NCI-H1105 (cell line): ENCODE measurements at regions not wholly inside any gene's neighbourhood (a gene's known extent, or its start where the extent isn't known, plus 50 kb on each side); places are given as distances from the start of the nearest gene placed in this dataset.
"Not testable (repeated sequence)": the region's sequence is repeated elsewhere in the genome, so short reads cannot be mapped to it uniquely, and the experiment has no call there.

ENCODE experiments used
- DNase-seq: peaks from one replicate; lab custom pipeline; 2025; lab: John Stamatoyannopoulos, UW

DNA sequence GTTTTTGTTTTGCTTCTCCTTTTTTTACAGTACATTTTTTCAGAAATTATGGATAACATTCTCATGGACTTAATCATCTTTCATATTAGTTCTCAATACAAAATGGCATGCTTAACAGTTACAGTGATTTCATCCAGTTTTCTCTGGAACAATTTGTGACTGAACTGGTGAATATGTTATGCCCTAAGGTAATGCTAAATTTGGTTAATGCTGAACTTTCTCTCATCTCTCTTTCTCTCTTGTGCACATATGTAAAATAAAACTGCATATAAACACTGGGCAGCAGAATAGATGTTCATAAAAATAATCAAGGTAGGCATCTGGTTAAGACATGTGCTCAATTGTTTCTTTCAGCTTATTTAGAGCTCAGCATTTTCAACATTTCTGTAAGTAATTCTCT is 196.3 kb upstream of the TMEFF2 start:
- DNase-seq: no peak

DNA sequence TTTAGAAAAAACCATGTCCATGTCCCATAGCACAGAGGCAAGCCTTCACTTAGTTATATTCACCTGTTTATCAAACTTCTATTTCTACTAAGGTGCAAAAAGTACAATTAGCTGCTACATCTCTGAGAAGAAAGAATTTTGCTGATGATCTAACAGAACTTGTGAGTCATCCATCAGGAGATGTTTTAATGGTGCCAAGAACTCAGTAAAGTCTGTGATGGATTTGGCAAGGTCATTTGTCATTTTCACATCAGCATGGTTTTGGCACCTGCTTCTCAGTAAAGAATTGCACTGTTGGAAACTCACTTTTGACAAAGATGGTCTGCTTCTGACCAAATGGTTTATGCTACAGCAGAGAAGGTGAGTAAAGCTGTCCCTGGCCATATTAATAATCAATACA is 195.7 kb upstream of the TMEFF2 start:
- DNase-seq: no peak

DNA sequence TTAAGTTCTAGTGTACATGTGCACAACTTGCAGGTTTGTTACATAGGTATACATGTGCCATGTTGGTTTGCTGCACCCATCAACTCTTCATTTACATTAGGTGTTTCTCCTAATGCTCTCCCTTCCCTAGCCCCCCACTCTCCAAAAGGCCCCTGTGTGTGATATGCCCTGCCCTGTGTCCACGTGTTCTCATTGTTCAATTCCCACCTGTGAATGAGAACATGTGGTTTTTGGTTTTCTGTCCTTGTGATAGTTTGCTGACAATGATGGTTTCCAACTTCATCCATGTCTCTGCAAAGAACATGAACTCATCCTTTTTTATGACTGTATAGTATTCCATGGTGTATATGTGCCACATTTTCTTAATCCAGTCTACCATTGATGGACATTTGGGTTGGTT is 189.5 kb upstream of the TMEFF2 start:
- not testable (repeated sequence) for DNase-seq

DNA sequence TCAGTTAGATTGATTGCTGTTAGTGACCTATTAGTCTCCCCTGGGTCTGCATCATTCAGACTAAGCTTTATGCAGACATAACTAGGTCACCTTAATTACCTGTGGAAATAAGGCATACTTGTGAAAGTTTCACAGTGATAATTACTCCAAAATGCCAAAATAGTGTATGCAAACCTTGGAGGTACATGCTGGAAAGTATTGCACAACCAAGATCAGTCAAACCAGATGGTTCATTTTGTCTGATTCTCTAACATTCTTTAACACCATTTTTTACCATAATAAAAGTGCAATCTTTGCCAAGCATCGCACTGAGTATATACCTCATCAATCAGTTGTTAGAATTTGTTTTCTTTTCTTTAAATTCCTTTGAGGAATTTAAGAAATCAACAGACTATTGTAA is 186.3 kb upstream of the TMEFF2 start:
- DNase-seq: no peak

DNA sequence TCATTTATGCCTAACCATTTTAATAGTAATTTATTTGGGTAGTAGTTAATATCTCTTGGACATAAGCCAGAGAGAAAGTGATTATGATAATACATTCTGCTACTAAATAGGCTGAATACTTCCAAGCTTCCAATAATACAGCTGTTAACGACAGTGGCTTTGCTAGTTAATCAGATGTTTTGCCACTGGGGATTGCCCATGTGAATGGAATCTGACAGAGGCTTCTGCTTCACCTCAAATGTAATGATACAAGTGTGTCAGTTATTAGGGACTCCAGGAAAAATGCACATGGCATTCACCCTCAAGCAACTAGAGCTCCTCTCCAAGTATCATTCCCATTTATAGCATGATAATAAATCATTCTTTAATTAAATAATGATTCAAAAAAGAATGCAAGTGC is 185.0 kb upstream of the TMEFF2 start:
- DNase-seq: peak; percentile 6

DNA sequence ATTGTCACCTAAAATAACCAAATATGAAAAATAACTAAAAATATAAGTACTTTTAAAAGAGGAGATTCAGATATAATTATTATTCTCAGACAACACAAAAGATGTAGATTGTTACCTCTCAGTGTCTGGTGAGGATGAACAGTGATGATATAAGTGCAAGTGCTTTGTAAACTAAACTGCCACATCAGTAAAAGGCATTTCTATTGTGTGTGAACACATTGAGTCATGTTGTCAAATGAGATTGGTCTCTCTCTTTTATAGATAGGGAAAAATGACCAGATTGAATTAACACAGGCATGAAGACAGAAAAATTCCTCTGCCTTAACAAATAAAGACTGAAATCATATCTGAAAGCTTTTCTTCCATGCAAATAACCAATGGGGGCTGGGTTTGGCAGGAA is 182.4 kb upstream of the TMEFF2 start:
- no peak for DNase-seq

DNA sequence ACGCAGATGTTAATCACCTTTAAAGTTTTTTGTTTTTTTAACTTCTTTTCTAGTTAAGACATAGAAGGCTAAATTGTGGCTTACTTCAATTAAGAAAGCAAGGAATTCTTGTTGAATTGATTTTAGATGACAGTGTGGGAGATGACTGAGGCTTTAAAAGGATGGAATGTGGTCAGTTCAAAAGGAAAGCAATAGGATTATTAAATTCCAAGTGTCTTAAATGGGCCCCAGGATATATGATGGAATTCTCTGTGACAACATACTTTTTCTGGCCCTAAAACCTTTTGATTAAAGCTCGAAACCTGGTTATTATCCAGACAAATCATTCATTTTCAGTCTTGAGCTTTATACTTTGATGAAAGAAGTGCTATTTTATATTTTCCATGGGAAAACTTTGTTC is 179.0 kb upstream of the TMEFF2 start:
- DNase-seq: no peak

DNA sequence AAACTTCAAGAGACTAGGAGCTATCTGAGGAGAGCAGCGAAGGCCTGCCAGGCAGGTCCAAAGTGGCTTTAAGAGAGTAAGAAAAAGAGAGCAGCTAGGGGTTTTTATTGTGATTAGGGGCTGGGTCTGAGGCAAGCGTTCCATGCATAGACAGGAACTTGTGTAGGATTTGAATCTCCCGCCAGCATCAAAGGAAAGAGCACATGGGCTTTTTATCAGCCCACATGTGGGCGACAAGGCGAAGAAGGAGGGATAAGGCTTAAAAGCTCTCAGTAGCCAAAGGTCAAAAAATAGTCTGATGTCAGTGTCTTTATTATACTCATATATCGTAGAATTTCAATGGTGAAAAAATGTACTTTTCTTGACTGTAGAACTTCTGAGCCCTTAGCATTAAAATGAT is 178.5 kb upstream of the TMEFF2 start:
- DNase-seq: no peak

DNA sequence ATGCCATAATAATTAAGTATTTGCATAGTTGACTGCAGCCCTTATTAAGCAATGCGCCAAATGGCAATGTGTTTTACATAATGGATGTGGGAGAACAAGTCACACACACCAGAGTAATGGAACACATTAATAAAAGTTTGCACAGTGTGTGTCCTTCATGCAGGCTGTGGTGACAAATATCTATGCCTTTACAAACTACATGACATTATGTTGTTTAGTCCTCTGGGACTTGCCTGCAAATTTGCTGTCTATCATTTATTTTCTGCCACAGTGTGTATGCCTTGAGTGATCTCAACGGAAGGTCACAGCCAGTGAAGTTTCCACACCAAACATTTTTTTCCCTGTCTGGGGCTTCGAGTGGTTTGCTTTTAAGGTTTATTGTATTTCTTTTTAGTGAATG is 175.2 kb upstream of the TMEFF2 start:
- DNase-seq: no peak

DNA sequence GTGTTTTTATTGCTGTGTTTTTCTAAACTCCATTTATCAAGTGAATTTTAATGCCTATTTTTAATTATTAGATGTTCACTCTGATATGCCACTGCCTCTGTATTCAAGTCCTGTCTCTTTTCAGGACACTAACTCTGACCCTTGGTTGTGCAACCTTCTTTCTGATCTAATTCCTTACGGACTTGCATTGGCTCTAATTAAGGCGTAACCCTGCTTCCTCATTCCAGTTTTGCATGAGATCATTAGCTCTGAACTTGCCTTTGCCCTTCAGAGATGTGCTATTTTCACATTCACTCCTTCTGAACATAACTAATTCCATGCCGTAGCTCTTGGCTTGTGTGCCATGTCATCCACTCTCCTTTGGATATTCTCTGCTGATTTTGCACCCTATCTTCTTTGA is 162.5 kb upstream of the TMEFF2 start:
- no peak for DNase-seq

DNA sequence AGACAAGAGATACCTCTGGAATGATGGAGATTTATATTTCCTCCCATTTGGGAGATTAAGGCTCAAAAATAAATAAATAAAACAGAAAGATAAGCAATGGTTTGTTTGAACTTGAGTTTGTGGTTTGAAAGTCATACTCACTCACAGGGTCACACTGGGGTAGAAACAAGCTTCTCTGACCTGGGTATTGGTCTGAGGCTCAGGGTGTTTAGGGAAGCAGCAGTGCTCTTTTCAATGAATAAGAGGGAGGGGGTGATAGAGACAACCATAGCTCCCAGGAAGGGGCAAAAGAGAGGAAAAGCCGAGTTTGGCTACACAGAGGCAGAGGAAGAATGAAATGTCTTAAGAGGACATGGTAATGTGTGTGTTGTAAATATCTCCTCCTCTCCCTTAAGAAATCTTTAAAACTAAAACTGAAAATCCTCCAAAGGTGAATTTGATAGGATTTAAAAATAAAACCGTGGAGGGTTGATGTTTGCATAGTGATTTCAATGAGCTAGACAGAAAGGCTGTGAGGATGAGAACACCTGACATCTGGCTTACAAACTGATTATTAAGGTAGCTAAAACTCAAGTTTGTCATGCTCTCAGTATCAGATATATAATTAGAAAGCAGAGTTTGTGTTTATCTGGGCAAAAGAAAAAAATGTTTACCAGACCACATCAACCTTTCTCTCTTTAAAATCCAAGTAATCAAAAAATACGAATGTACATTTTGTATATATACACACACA is 159.9 kb upstream of the TMEFF2 start:
- no peak for DNase-seq

DNA sequence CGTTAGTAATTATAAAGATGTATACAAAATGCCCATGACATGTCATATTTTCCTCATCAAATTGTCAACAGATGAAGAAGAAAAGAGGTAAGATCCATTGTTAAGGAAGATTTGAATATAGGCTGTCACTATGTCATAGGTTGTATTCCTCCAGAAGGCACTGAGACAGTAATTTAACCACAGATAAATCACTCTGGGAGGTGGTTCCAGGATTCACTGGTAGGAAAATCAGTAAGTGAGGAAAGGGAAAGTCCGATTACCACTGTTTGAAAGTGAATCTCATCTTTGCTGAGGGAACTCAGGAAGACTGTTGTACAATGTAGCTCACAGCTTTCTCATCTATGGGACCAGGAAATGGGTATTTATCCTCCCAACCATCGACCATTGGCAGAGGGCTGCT is 152.8 kb upstream of the TMEFF2 start:
- no peak for DNase-seq

DNA sequence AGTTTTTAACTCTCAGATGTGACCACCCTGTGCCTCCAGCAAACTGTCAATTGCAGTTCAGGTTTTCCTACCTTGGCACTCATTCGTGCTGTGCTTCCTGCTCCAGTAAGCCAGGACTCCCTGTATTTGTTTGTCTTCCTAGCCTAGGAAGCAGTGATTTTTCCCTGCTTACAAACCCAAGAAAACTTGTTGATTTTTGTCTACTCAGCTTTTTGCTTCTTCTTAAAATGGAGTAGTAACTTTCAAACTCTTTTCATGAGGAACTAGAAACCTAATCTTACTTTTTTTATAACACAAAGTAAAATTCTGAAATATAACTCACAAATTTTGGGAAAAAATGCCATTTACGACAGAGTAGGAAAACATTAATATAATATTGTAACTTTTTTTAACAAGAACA is 150.6 kb upstream of the TMEFF2 start:
- no peak for DNase-seq

DNA sequence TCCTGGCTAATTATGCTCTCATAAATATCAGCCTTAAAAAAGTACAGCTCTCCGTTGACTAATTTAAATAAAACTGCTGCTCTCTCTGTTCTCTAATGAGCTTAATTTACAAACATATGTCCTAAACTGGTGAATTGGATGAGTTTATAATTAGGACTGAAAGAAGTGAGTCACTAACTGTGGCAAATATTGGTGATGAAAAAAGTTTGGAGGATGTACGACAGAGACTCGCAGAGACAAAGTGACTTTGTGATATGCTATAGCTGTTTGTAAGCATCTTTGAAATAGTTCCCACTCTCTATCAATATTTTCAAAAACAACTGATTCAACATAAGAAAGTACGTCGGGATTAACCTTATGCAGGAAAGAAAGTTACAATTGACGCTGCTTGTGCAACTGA is 138.9 kb upstream of the TMEFF2 start:
- no peak for DNase-seq

DNA sequence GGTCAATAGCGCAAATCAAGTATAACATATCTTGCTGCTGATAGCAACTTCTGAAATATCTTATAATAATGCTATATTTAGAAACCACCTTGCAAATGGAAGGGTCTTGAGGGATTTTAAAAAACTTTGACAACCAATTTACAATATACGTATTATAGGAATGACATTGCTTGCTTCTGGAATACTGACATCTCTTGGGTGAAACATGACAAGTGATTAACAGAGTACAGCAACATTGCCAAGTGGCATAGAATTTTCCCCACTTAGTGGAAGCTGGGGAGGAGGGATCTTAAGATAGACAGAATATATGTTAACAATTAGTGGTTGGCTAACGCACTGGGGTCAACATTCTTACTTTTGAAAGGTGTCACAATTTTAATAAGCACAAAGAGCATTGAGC is 133.6 kb upstream of the TMEFF2 start:
- no peak for DNase-seq

DNA sequence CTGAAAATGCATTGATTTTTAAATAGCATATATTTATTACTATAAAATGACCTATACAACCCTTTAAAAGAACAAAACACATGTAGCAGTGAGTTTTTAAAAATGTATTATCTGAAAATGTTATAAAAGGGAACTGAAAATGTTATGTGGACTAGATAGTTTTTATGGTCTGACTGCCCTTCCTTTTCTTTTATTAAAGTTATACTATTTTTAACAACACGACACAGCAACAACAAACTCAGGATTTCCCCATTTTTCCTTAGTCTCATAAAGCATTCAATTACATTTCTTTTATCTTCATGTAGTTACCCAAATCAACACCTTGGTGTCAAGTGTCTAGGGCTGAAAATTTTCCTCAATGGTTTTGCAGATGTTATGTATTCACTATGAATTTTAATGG is 132.8 kb upstream of the TMEFF2 start:
- DNase-seq: no peak

DNA sequence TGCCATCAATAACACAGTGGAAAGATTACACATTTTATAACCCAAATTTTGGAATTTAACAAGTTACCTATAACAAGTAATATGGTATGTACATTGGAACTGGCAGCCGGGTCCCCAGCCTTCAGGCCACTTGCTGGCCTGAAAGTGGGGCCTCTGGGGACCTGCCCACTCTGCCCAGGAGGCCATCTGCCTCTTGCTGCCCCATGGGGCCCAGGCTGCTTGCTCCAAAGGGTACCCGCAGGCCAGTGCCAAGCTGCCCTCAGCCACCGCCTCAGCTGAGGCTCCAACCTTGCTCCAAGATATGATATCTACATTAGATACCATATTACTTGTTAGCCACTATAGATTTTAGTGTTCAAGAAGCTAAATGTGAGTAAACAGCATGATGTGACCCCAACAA is 120.8 kb upstream of the TMEFF2 start:
- DNase-seq: no peak

DNA sequence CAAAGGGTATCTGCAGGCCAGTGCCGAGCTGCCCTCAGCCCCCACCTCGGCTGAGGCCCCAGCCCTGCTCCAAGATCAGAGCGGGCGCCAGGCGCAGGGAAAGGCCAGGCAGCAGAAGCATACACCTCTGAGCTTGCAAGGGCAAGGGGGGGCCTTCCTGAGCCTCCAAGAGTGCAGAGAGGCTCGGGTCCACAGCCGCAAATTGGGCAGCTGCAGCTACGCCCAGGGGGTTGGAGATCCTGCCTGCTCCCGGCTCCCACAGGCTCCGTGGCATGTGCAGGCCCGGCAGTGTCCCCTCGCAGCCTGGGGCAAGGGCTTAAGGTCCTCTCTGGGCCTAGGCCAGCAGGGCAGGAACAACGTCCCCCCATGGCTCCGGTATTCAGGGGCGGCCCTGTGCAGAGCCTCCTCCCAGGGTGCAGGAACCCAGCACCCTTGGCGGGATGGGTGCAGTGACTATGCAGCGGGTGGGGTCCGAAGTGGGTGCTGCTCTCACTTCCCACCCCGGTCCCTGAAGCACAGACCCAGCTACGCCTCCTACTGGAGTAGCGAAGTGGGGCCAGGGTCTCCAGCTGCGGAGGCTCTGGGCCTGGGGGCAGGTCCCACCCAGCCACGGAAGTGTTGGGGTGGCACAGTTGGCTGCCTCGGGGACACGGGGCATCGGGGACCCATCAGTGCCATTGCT is 120.2 kb upstream of the TMEFF2 start:
- DNase-seq: no peak

DNA sequence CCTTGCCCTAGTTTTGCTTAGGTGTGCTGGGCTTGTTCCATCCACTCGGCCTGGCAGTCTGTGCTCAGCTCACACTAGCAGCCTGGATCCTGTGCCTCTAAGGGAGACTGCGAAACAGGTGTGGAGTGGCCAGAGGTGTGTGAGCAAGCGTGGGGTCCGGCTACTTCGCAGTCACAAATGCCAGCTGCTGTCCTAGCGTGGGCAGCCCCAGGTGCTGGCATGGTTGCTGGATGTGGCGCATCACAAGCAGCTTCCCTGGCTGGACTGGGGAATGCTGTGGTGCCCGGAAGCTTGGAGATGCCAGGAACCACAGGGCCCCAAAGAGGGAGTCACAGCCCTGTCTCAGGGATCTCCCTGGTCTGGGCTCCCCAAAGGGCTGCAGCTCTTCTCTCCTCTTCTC is 119.0 kb upstream of the TMEFF2 start:
- no peak for DNase-seq

DNA sequence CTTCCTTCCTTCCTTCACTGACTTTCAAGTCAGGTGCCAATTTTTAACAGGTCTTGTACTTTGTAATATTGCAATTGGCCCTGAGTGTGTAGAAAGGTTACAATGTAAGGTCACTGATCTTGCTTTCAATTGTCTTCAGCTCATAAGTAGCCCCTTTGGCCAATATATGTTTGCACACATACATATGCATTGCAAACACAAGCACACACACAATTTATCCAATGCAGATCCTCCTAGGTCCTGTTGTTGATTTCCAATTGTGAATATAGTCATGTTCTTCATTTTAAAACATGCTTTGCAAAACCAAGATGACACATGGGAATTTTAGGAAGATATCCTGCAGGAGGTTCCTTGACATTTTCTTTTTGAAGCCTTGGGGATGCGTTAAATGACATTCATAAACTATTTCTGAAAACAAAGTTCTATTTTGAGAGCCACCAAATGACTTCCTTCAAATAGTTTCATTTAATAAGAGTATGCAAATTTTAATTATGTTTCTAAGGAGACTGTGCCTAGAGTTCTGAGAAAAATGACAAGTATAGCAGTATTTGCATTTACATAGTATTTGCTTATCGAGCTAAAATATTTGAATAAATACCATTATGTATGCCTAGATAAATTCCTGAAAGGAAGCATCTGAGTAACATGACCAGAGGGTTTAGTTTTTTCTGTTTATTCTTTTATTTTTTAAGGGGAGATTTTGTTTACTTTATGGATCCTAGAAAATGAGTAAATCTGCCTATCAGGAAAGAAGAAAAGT is 117.1 kb upstream of the TMEFF2 start:
- no peak for DNase-seq

DNA sequence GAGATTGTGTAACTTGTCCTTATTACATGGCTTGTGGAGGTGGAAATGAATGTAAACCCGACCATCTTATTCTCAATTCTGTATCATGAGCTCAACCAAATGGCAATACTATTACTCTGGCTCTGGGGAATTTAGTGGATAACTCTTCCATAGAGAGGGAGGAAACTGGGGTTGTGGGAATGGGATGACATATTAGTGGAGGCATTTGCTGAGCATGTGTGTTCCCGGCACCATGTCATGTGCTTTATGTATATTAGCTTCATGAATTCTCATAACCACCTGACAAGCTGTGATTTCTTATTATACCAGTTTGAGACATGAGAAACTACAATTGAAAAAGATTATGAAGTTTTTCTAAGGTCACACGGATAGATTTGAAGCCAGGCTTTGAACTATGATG is 112.8 kb upstream of the TMEFF2 start:
- no peak for DNase-seq

DNA sequence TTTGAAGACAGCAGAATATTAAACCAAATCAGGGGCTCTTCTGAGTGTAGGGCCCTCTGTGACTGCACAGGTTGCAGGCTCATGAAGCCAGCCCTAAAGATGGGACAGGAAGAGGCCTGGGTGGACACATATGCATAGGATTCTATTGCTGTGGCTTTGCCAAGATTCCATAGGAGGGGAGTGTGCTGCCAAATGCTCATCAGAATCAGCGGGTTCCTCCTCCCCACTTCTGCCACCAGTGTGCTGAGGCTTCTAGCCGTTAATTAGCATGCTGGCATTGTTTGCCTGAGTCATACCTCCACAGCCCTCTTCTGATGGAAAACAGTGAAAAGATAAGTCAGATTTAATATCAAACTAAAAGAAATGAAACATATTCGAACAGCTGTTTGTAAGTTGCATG is 103.9 kb upstream of the TMEFF2 start:
- DNase-seq: no peak

DNA sequence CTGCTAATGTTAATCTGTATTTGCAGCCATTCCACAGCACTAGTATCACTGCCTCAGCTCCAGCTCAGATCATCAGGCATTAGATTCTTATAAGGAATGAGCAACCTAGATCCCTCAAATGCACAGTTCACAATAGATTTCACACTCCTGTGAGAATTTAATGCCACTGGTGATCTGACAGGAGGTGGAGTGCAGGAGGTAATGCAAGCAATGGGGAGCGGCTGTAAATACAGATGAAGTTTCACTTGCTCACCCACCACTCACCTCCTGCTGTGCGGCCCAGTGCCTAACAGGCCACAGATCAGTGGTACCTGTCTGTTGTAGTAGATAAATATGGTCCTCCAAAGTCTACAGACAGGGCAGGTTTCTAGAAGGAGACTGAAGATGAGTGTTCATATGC is 97.7 kb upstream of the TMEFF2 start:
- DNase-seq: no peak
